Fibroblast of skin of right biceps (primary cell): ENCODE measurements at regions not wholly inside any gene's neighbourhood (a gene's known extent, or its start where the extent isn't known, plus 50 kb on each side); places are given as distances from the start of the nearest gene placed in this dataset.

Experiments used
- DNase-seq: peaks from one replicate; pipeline ENCODE4 v3.0.0-alpha.2; 2013

- no peak for DNase-seq
These were observed 240.0 kb upstream of the ZFHX3 start for GRCh38 chr16:73287859-73288405.

- DNase-seq = no peak
These were observed 238.7 kb upstream of the ZFHX3 start for GRCh38 chr16:73286346-73287267.

GRCh38 chr16:73285436-73286201, 237.7 kb upstream of the ZFHX3 start:
- DNase-seq = peak; percentile 47

GRCh38 chr16:73280388-73280787, 232.5 kb upstream of the ZFHX3 start:
- no peak for DNase-seq

- DNase-seq = no peak
These were observed 231.5 kb upstream of the ZFHX3 start for GRCh38 chr16:73279451-73279850.

- DNase-seq = no peak
These were observed 229.1 kb upstream of the ZFHX3 start for GRCh38 chr16:73277071-73277470.

DNA sequence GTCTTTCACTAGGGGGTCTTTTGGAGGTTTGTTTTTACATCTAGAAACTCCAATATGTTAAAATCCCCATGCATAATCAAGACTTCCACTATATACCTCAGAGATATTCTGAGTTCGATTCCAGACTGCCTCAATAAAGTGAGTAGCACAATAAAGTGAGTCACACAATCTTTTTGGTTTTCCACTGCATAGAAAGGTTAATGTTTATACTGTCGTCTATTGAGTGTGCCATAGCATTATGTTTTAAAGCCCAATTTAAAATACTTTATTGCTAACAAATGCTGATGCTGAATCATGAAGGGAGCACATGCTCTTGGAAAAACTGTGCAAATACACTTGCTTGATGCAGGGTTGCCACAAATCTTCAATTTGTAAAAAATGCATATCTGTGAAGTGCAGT, 227.5 kb upstream of the ZFHX3 start:
- DNase-seq = no peak

DNA sequence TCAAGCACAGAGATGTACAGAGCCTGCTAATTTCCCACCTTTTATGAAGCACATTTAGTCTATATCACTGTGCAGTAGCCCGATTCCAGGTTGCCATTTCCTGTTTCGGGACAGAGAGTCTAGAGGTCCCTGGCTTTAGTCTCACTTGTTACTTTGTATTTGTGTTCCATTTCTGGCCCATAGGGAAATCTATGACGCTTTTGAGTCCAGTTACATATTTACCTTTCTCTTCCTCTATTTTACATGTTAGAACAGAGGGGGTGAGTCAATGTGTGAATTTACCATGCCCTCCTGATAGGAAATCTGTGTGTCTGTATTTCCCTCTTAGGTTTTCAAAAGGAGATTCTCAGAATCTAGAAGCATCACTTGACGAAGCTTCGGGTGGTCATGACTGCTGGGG, 227.1 kb upstream of the ZFHX3 start:
- DNase-seq = no peak

- DNase-seq = no peak
These were observed 226.2 kb upstream of the ZFHX3 start for GRCh38 chr16:73274140-73274539.

- DNase-seq = no peak
These were observed 220.6 kb upstream of the ZFHX3 start for GRCh38 chr16:73268366-73268993.

- no peak for DNase-seq
These were observed 218.0 kb upstream of the ZFHX3 start for GRCh38 chr16:73265935-73266334.

- DNase-seq = no peak
These were observed 217.4 kb upstream of the ZFHX3 start for GRCh38 chr16:73265124-73265837.

- DNase-seq = no peak
These were observed 215.0 kb upstream of the ZFHX3 start for GRCh38 chr16:73262931-73263330.

- DNase-seq = no peak
These were observed 207.1 kb upstream of the ZFHX3 start for GRCh38 chr16:73255031-73255430.

GRCh38 chr16:73253922-73254480, 206.1 kb upstream of the ZFHX3 start:
- no peak for DNase-seq

DNA sequence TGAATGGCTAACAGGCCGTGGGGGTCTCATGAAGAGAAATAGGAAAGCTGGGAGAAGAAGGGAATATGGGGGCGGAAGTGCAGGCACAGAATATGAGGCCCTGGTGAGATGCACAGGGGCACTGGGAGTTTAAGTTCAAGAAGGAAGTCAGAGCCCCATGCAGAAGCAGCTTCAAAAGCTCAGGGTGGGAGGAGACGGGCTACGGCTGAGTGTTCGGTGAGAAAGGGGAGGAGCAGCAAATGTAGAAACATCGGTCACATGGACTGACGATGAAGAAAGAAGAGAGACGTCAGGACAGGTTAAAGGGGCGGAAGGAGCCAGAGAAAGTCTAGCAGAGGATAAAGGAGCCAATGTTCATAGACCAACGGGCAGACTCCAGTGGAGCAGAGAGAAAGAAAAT, 204.5 kb upstream of the ZFHX3 start:
- no peak for DNase-seq

GRCh38 chr16:73251608-73252007, 203.7 kb upstream of the ZFHX3 start:
- no peak for DNase-seq

- no peak for DNase-seq
These were observed 200.4 kb upstream of the ZFHX3 start for GRCh38 chr16:73248316-73248715.

GRCh38 chr16:73240920-73241319, 193.0 kb upstream of the ZFHX3 start:
- no peak for DNase-seq

DNA sequence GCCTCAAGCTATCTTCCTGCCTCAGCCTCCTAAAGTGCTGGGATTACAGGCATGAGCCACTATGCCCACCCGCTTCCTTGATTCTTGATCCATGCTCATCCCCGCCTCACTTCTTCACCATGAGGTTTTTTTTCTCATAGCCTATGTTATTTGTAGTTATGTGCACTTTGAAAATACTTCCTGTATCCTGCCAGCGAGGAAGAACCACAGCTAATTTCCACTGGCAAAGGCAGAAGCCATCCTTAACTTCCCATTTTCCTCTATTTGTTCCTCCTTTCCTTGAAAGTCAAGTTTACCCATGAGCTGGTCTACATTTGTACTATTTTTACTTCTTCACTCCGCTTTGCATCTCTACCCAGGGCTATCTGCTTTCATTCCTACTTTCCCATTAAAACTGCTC, 189.7 kb upstream of the ZFHX3 start:
- no peak for DNase-seq

DNA sequence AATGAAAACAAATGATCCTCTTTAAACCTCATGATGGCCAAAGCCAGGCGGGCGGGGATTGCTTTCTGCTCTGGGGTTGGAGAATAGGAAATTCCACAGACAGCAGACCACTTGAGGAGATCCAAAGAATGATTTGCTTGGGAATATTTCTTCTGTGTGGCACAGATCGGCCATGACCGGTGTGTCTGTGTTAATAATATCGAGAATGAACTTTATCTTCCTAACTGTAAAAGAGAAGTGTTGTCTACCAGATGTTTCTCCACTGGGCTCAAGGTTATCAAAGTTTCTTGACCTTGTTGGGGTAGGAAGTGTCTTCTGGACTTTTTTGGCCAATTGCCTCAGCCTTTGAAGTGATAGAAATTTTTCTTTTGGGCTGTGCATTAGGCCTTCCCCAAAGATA, 186.6 kb upstream of the ZFHX3 start:
- no peak for DNase-seq

DNA sequence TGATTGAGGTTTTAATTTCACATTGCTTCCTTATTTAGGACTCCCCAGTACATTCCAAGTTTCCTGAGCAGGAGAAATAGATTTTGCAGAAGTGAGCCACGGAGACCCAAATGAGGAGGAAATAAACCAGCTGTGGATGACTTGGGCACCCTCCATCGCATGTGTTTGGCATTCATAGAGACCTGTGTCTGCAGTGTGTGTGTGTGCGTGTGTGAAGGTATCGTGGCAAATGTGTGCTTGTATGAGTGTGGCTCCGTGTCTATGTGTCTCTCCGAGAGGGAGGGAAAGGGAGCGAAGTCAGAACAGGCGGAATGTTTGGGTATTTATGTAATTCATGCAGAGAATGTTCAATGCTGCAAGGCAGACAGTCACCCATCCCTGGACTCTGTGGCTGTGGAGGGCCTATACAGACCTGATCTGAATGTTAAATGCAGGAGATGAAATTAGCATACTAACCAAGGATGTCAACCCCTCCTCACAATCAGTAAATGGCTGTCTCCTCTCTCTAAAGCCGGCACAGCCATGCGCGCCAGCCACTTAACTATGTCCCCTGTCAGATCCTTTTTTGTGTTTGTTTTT, 186.0 kb upstream of the ZFHX3 start:
- no peak for DNase-seq
